Panc1 (cell line): ENCODE measurements at regions not wholly inside any gene's neighbourhood (a gene's known extent, or its start where the extent isn't known, plus 50 kb on each side); places are given as distances from the start of the nearest gene placed in this dataset.
A peak's percentile ranks its signal among the peaks of the same experiment; 100 is the strongest.

Experiments used
- POLR2AphosphoS5 ChIP-seq: IDR thresholded peaks from 2 replicates; pipeline ENCODE4 v1.6.1; 2012; ENCODE audit warnings: mild to moderate bottlenecking, low read depth, low read length, moderate library complexity
- SIN3A ChIP-seq: IDR thresholded peaks from 2 replicates; pipeline ENCODE4 v1.6.1; 2012; ENCODE audit warnings: low read depth, mild to moderate bottlenecking, low read length, moderate library complexity, borderline replicate concordance; ENCODE audit not compliant: insufficient read depth
- TF ChIP-seq, protein P1 (sequence below): fragments of 450-650 bp; IDR thresholded peaks from 2 replicates; pipeline ENCODE4 v1.5.1; 2017; ENCODE audit warnings: mild to moderate bottlenecking
- TF ChIP-seq, protein P2 (sequence below), 2 experiments: IDR thresholded peaks; 2 replicates each; pipeline ENCODE4 v1.6.1; 2011 to 2012; ENCODE audit warnings: low read depth in 2 of 2, control low read depth in 1 of 2, low read length in 1 of 2, mild to moderate bottlenecking in 1 of 2, moderate library complexity in 1 of 2; ENCODE audit not compliant: insufficient read depth in 1 of 2

GRCh38 chr13:50617134-50617721 is 226.3 kb downstream of the DLEU7 start:
- TF ChIP-seq, protein P1, sequence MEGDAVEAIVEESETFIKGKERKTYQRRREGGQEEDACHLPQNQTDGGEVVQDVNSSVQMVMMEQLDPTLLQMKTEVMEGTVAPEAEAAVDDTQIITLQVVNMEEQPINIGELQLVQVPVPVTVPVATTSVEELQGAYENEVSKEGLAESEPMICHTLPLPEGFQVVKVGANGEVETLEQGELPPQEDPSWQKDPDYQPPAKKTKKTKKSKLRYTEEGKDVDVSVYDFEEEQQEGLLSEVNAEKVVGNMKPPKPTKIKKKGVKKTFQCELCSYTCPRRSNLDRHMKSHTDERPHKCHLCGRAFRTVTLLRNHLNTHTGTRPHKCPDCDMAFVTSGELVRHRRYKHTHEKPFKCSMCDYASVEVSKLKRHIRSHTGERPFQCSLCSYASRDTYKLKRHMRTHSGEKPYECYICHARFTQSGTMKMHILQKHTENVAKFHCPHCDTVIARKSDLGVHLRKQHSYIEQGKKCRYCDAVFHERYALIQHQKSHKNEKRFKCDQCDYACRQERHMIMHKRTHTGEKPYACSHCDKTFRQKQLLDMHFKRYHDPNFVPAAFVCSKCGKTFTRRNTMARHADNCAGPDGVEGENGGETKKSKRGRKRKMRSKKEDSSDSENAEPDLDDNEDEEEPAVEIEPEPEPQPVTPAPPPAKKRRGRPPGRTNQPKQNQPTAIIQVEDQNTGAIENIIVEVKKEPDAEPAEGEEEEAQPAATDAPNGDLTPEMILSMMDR: no peak
- TF ChIP-seq POLR2AphosphoS5 (peak; percentile 42; the same call in 1 of the 2 replicates), SIN3A (no peak)
- TF ChIP-seq, protein P2, sequence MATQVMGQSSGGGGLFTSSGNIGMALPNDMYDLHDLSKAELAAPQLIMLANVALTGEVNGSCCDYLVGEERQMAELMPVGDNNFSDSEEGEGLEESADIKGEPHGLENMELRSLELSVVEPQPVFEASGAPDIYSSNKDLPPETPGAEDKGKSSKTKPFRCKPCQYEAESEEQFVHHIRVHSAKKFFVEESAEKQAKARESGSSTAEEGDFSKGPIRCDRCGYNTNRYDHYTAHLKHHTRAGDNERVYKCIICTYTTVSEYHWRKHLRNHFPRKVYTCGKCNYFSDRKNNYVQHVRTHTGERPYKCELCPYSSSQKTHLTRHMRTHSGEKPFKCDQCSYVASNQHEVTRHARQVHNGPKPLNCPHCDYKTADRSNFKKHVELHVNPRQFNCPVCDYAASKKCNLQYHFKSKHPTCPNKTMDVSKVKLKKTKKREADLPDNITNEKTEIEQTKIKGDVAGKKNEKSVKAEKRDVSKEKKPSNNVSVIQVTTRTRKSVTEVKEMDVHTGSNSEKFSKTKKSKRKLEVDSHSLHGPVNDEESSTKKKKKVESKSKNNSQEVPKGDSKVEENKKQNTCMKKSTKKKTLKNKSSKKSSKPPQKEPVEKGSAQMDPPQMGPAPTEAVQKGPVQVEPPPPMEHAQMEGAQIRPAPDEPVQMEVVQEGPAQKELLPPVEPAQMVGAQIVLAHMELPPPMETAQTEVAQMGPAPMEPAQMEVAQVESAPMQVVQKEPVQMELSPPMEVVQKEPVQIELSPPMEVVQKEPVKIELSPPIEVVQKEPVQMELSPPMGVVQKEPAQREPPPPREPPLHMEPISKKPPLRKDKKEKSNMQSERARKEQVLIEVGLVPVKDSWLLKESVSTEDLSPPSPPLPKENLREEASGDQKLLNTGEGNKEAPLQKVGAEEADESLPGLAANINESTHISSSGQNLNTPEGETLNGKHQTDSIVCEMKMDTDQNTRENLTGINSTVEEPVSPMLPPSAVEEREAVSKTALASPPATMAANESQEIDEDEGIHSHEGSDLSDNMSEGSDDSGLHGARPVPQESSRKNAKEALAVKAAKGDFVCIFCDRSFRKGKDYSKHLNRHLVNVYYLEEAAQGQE (IDR thresholded peaks at IDR 0.05; ENCODE audit: insufficient read depth in 1 of 2, low read depth in 2 of 2, low read length in 1 of 2): no peak
